Liver (tissue), 6 donors: ENCODE measurements at regions not wholly inside any gene's neighbourhood (a gene's known extent, or its start where the extent isn't known, plus 50 kb on each side); places are given as distances from the start of the nearest gene placed in this dataset.
"Not testable (repeated sequence)": the region's sequence is repeated elsewhere in the genome, so short reads cannot be mapped to it uniquely, and the experiment has no call there.

Experiments
- DNase-seq: peaks from one replicate; pipeline ENCODE4 v3.0.0-alpha.2; 2017; ENCODE audit warnings: low spot score
- H3K27ac ChIP-seq, 2 donors: one replicate each; pipeline ENCODE4 v1.7.0; 2013; ENCODE audit warnings: inconsistent platforms in 2 of 2, low read length in 2 of 2, control low read depth in 1 of 2, low read depth in 1 of 2, mild to moderate bottlenecking in 1 of 2
- H3K27me3 ChIP-seq, 4 donors: one replicate each; pipeline versions ENCODE4 v1.6.1 to v1.7.0; 2013; ENCODE audit warnings: low read length in 3 of 4, inconsistent platforms in 1 of 4, mild to moderate bottlenecking in 1 of 4, moderate library complexity in 1 of 4; ENCODE audit not compliant: control insufficient read depth in 4 of 4, insufficient read depth in 4 of 4
- H3K36me3 ChIP-seq, 4 donors: one replicate each; pipeline versions ENCODE4 v1.6.1 to v1.7.0; 2013; ENCODE audit warnings: low read length in 3 of 4, mild to moderate bottlenecking in 3 of 4, low read depth in 1 of 4, moderate library complexity in 1 of 4; ENCODE audit not compliant: control insufficient read depth in 4 of 4, insufficient read depth in 3 of 4
- H3K4me1 ChIP-seq, 4 donors: one replicate each; pipeline versions ENCODE4 v1.6.1 to v1.7.0; 2013; ENCODE audit warnings: low read length in 3 of 4, mild to moderate bottlenecking in 3 of 4, moderate library complexity in 1 of 4; ENCODE audit not compliant: control insufficient read depth in 4 of 4, insufficient read depth in 4 of 4
- H3K4me3 ChIP-seq, 3 donors: one replicate each; pipeline versions ENCODE4 v1.6.1 to v1.7.0; 2013; ENCODE audit warnings: low read length in 3 of 3, control low read depth in 1 of 3, low read depth in 1 of 3, mild to moderate bottlenecking in 1 of 3
- H3K9ac ChIP-seq, 2 donors: one replicate each; pipeline ENCODE4 v1.7.0; 2013; ENCODE audit warnings: low read length in 2 of 2, mild to moderate bottlenecking in 2 of 2, moderate library complexity in 2 of 2, control low read depth in 1 of 2, low read depth in 1 of 2
- H3K9me3 ChIP-seq, 4 donors: one replicate each; pipeline versions ENCODE4 v1.6.1 to v1.7.0; 2013; ENCODE audit warnings: low read length in 3 of 4; ENCODE audit not compliant: control insufficient read depth in 4 of 4
- WGBS: extraction: QIAGEN DNeasy Blood & Tissue Kit; methylation state at CpG from one replicate; pipeline ENCODE4 v1.1.7; 2013; 5-methylcytosine and 5-hydroxymethylcytosine counted together
- donor health status: healthy.
- donor health status: healthy.
- donor health status: healthy.

DNA sequence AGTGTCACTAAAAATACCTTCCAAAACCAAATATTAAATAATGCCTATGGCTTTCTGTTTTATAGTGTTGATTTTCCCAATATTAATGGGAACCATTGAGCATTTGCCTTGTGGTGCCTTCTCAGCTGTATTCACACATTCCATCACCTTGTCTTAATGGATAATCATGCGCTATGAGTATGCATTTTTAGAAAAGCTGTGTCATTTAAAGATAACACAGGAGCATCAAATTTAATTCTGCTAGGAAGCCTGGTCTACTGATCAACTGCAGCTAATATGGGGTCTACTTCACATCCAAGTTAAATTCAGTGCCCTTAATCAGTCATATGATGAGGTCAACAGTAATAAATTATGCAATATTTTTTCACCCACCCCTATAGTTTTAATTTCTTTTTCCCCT is 1177.8 kb downstream of the FOXD4L5 start:
- H3K27me3 ChIP-seq, DNase-seq, H3K27ac ChIP-seq, H3K9ac ChIP-seq, H3K36me3 ChIP-seq, H3K4me3 ChIP-seq, H3K9me3 ChIP-seq, H3K4me1 ChIP-seq: not testable (repeated sequence)
- 71% methylated on average over 1 of the region's 1 CpG for WGBS

DNA sequence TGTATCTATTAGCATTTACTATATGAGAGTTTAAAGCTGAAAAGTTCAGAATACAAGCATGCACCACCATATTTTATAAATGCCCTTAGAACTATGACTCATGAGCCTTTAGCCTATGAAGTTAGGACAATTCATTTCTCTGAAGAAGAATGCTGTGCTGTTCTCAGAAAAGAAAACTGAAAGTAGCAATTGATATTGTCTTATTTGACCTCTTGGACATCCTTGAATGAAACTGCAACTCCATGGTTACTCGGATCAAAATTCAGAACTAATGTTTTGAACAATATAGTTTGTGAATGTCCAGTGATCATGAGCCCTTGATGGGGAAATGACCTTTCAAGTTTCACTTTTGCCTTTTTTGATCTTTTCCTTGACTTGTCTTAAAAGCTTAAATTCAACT is 1179.8 kb downstream of the FOXD4L5 start:
- 52% methylated on average over 1 of the region's 1 CpG for WGBS
- not testable (repeated sequence) for H3K36me3 ChIP-seq, H3K27me3 ChIP-seq

DNA sequence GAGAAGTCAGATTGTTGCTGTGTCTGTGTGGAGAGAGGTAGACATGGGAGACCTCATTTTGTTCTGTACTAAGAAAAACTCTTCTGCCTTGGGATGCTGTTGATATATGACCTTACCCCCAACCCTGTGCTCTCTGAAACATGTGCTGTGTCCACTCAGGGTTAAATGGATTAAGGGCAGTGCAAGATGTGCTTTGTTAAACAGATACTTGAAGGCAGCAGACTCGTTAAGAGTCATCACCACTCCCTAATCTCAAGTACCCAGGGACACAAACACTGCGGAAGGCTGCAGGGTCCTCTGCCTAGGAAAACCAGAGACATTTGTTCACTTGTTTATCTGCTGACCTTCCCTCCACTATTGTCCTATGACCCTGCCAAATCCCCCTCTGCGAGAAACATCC is 1183.5 kb downstream of the FOXD4L5 start:
- H3K36me3 ChIP-seq = not testable (repeated sequence)

More for the DNA sequence above, 1179.8 kb downstream of the FOXD4L5 start:
- not testable (repeated sequence) for H3K9me3 ChIP-seq, H3K27ac ChIP-seq, H3K9ac ChIP-seq, DNase-seq, H3K4me3 ChIP-seq, H3K4me1 ChIP-seq

DNA sequence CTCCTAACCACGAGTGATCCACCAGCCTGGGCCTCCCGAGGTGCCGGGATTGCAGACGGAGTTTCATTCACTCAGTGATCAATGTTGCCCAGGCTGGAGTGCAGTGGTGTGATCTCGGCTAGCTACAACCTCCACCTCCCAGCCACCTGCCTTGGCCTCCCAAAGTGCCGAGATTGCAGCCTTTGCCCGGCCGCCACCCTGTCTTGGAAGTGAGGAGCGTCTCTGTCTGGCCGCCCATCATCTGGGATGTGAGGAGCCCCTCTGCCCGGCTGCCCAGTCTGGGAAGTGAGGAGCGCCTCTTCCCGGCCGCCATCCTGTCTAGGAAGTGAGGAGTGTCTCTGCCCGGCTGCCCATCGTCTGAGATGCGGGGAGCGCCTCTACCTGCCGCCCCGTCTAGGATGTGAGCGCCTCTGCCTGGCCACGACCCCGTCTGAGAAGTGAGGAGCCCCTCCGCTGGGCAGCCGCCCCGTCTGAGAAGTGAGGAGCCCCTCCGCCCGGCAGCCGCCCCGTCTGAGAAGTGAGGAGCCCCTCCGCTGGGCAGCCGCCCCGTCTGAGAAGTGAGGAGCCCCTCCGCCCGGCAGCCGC is 1184.3 kb downstream of the FOXD4L5 start:
- not testable (repeated sequence) for H3K4me3 ChIP-seq, H3K9me3 ChIP-seq, H3K27me3 ChIP-seq, DNase-seq, H3K36me3 ChIP-seq, H3K27ac ChIP-seq, H3K4me1 ChIP-seq, H3K9ac ChIP-seq
- 84% methylated on average over 36 of the region's 36 CpGs for WGBS

More for the DNA sequence above, 1183.5 kb downstream of the FOXD4L5 start:
- H3K27ac ChIP-seq, H3K9me3 ChIP-seq, H3K4me1 ChIP-seq, H3K9ac ChIP-seq, DNase-seq, H3K4me3 ChIP-seq, H3K27me3 ChIP-seq: not testable (repeated sequence)
- 63% methylated on average over 3 of the region's 3 CpGs for WGBS

DNA sequence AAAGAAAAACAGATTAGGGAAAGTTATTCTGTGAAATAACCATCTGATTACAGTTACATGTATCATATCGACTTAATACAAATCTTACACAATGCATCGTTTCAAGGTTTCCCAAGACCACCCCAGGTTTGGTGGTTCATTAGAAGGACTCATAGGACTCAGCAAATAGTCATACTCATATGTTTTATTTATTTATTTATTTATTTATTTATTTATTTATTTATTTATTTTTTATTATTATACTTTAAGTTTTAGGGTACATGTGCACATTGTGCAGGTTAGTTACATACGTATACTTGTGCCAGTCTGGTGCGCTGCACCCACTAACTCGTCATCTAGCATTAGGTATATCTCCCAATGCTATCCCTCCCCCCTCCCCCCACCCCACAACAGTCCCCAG is 1199.0 kb downstream of the FOXD4L5 start:
- not testable (repeated sequence) for H3K36me3 ChIP-seq, H3K4me3 ChIP-seq, H3K4me1 ChIP-seq, DNase-seq, H3K27me3 ChIP-seq, H3K9ac ChIP-seq, H3K9me3 ChIP-seq, H3K27ac ChIP-seq
- WGBS = 75% methylated on average over 5 of the region's 5 CpGs

DNA sequence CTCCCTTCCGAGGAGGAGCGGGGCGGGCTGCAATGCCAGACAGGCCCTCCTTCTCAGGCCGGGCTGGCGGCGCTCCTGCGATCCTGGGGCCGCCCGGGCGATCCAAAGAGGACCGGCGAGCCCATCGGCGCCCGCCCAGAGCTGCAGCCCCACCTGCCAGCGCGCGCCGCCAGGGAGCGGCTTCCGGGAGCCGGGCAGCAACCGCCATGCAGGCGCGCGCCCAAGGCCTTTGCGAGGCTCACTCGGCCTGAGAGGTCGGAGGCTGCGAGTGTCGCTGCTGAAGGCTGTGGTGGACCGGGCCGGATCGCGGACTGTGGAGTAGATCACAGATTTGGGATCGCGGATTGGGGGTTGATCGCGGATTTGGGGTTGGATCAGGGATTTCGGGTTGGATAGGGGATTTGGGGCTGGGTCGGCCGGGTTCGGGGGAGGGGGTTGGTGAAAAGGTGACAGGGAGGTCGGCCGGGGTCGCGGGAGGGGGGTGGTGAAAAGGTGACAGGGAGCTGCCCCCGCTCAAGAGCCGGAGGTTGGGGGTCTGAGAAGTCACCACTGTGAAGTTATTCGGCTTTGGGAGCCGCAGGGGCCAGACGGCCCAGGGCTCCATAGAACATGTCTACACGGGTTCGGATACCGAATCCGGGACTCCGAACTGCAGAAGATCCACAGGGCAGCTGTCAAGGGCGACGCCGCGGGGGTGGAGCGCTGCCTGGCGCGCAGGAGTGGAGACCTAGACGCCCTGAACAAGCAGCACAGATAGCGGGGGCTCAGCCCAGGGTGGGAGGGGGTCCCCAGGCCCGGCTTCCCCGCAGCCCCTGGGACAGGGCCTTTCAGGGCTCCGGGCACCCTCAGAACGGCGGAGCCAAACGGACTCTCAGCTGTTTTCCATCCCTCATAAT is 1213.4 kb downstream of the FOXD4L5 start:
- not testable (repeated sequence) for H3K27me3 ChIP-seq, H3K36me3 ChIP-seq, H3K9me3 ChIP-seq, H3K27ac ChIP-seq, H3K9ac ChIP-seq, H3K4me3 ChIP-seq, H3K4me1 ChIP-seq, DNase-seq
- WGBS = 57% methylated on average over 72 of the region's 72 CpGs

DNA sequence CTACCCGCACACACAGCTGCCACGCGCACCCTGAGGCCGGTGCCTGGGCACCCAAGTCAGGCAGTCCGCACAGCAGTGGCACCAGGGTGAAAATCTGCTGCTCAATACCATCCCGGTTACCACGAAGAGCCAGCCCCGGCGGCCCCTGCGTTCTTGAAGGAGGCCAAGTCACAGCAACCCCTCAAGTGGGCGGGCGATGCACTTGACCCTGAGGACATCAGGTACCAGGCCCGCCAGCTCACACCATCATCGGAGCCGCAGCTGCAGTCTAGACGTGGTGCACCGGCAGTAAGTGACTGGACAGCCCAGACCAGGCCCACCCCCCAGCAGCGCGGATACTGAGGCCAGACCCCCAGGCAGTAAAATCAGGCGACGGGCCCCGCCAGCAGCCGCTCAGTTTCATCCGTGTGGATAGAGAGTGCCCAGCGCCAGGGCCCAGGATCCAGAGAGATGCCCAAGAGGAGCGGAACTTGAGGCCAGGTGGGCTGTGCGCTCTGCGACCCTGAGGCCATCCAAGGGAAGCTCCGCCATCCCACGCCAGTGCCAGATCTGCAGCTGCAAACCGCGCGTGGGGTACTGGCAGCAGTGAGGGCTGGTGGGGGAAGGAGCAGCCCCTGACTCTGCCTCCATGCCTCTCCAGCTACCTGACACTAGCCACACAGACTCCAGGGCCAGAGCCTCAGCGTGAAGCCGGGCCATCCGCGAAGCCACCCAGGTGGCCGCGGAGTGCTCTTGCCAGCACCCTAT is 1214.2 kb downstream of the FOXD4L5 start:
- WGBS = 68% methylated on average over 39 of the region's 39 CpGs
- H3K27ac ChIP-seq, H3K27me3 ChIP-seq, H3K9ac ChIP-seq, H3K4me1 ChIP-seq, H3K4me3 ChIP-seq, H3K36me3 ChIP-seq, H3K9me3 ChIP-seq, DNase-seq: not testable (repeated sequence)

DNA sequence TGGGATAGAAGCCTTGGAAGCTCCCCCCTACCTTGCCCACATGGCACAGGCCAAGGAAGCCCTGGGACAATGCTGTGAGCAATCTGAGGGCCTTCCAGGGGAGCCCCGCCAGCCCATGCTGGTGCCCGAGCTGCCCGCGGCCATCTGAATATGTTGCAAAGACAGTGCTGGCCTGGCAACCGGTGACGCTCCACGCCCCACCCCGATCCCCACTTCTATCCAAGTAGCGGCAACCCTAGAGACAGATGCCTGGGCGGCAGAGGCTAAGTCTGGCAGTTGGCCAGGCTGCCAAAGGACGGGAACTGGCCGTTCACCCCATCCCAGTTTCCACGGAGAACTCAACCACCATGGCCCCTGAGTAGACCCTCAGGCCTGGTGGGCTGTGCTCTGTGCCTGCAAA is 1214.9 kb downstream of the FOXD4L5 start:
- WGBS = 84% methylated on average over 13 of the region's 13 CpGs
- H3K36me3 ChIP-seq, H3K9me3 ChIP-seq, H3K9ac ChIP-seq, H3K27me3 ChIP-seq, H3K4me1 ChIP-seq, DNase-seq, H3K27ac ChIP-seq, H3K4me3 ChIP-seq: not testable (repeated sequence)
